ENCODE measurements at regions not wholly inside any gene's neighbourhood (a gene's known extent, or its start where the extent isn't known, plus 50 kb on each side); places are given as distances from the start of the nearest gene placed in this dataset.
"Not testable (repeated sequence)": the region's sequence is repeated elsewhere in the genome, so short reads cannot be mapped to it uniquely, and the experiment has no call there.

GRCh38 chr12:127046467-127046866 is 1220.5 kb upstream of the TMEM132C start:
- Histone ChIP-seq H3K79me2 (ENCODE audit: insufficient read depth, low read length) (no peaks in the 10 kb centered on the region), H3K27me3 (ENCODE audit: insufficient read depth, low read length) (no peaks in the 10 kb centered on the region), H4K20me1 (ENCODE audit: insufficient read depth, low read length) (no peaks in the 10 kb centered on the region), H2AFZ (ENCODE audit: low read length) (no peak overlapping the region), H3K4me2 (ENCODE audit: insufficient read depth, low read length) (no peak overlapping the region), H3K9me3 (ENCODE audit: low read depth, low read length) (no peaks in the 10 kb centered on the region), H3K4me3 (ENCODE audit: insufficient read depth, low read length) (no peak overlapping the region), H3K36me3 (ENCODE audit: insufficient read depth, low read length) (no peaks in the 10 kb centered on the region), H3K27ac (ENCODE audit: low read depth, low read length) (no peak overlapping the region), H3K4me1 (ENCODE audit: insufficient read depth, low read length) (no peaks in the 10 kb centered on the region)
- TF ChIP-seq CTCF (IDR thresholded peaks at IDR 0.05; ENCODE audit: extremely low read depth, low read depth, low read length) = no peak
- DNase-seq (ENCODE audit: insufficient read length, low spot score, missing footprints) = no peak

DNA sequence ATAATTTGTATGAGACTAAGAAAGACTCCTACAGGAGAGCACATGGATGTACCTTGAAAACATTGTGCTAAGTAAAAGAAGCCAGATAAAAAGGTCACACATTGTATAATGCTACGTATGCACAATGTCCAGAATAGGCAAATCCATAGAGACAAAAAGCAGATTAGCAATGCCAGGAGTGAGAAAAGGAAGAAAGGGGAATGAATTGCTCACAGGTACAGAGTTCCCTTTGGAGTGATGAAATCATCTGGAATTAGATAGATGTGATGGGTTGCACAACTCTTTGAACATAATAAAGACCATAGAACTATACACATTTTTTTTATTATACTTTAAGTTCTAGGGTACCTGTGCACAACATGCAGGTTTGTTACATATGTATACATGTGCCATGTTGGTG is 1218.9 kb upstream of the TMEM132C start:
- H3K27ac ChIP-seq (ENCODE audit: low read depth, low read length) = no peak overlapping the region

GRCh38 chr12:127048525-127048924 is 1218.4 kb upstream of the TMEM132C start:
- H3K4me2 ChIP-seq (ENCODE audit: insufficient read depth, low read length); H4K20me1 ChIP-seq (ENCODE audit: insufficient read depth, low read length); DNase-seq (ENCODE audit: insufficient read length, low spot score, missing footprints); H3K27me3 ChIP-seq (ENCODE audit: insufficient read depth, low read length); H3K36me3 ChIP-seq (ENCODE audit: insufficient read depth, low read length); H3K27ac ChIP-seq (ENCODE audit: low read depth, low read length); H2AFZ ChIP-seq (ENCODE audit: low read length); H3K4me3 ChIP-seq (ENCODE audit: insufficient read depth, low read length); H3K79me2 ChIP-seq (ENCODE audit: insufficient read depth, low read length); H3K9me3 ChIP-seq (ENCODE audit: low read depth, low read length): not testable (repeated sequence)
- H3K4me1 ChIP-seq (ENCODE audit: insufficient read depth, low read length) = peaks cover 12% of the 10 kb centered on the region

More for the DNA sequence above, 1218.9 kb upstream of the TMEM132C start:
- H3K4me3 ChIP-seq (ENCODE audit: insufficient read depth, low read length) = no peak overlapping the region
- H3K4me1 ChIP-seq (ENCODE audit: insufficient read depth, low read length) = peaks cover 10% of the 10 kb centered on the region
- no peaks in the 10 kb centered on the region for H3K79me2 ChIP-seq (ENCODE audit: insufficient read depth, low read length)
- no peak overlapping the region for H2AFZ ChIP-seq (ENCODE audit: low read length)
- H3K27me3 ChIP-seq (ENCODE audit: insufficient read depth, low read length) = no peaks in the 10 kb centered on the region
- no peak overlapping the region for H3K4me2 ChIP-seq (ENCODE audit: insufficient read depth, low read length)
- H4K20me1 ChIP-seq (ENCODE audit: insufficient read depth, low read length) = no peaks in the 10 kb centered on the region
- TF ChIP-seq CTCF (IDR thresholded peaks at IDR 0.05; ENCODE audit: extremely low read depth, low read depth, low read length) = no peak
- no peak for DNase-seq (ENCODE audit: insufficient read length, low spot score, missing footprints)
- H3K9me3 ChIP-seq (ENCODE audit: low read depth, low read length) = no peaks in the 10 kb centered on the region
- H3K36me3 ChIP-seq (ENCODE audit: insufficient read depth, low read length) = no peaks in the 10 kb centered on the region

DNA sequence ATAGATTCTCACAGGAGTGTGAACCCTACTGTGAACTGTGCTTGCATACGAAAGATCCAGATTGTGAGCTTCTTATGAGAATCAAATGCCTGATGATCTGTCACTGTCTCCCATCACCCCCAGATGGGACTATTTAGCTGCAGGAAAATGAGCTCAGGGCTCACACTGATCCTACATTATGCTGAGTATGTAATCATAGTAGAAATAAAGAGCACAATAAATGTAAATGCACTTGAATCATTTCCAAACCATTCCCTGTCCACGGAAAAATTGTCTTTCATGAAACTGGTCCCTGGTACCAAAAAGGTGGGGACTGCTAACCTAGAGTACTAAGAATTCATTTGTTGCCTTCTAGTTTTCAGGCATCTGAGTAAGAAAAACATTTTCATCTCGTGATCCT is 1215.8 kb upstream of the TMEM132C start:
- no peak for TF ChIP-seq CTCF (IDR thresholded peaks at IDR 0.05; ENCODE audit: extremely low read depth, low read depth, low read length)
- no peaks in the 10 kb centered on the region for H3K79me2 ChIP-seq (ENCODE audit: insufficient read depth, low read length)
- no peak for DNase-seq (ENCODE audit: insufficient read length, low spot score, missing footprints)
- H3K4me2 ChIP-seq (ENCODE audit: insufficient read depth, low read length) = no peak overlapping the region
- H3K9me3 ChIP-seq (ENCODE audit: low read depth, low read length) = no peaks in the 10 kb centered on the region
- H3K27ac ChIP-seq (ENCODE audit: low read depth, low read length) = no peak overlapping the region
- no peaks in the 10 kb centered on the region for H3K27me3 ChIP-seq (ENCODE audit: insufficient read depth, low read length)
- no peaks in the 10 kb centered on the region for H4K20me1 ChIP-seq (ENCODE audit: insufficient read depth, low read length)
- no peak overlapping the region for H2AFZ ChIP-seq (ENCODE audit: low read length)
- H3K4me1 ChIP-seq (ENCODE audit: insufficient read depth, low read length) = peaks cover 25% of the 10 kb centered on the region
- no peaks in the 10 kb centered on the region for H3K36me3 ChIP-seq (ENCODE audit: insufficient read depth, low read length)
- no peak overlapping the region for H3K4me3 ChIP-seq (ENCODE audit: insufficient read depth, low read length)
